IPS DF 4.7 (cell line): ENCODE measurements at regions not wholly inside any gene's neighbourhood (a gene's known extent, or its start where the extent isn't known, plus 50 kb on each side); places are given as distances from the start of the nearest gene placed in this dataset.
"Not testable (repeated sequence)": the region's sequence is repeated elsewhere in the genome, so short reads cannot be mapped to it uniquely, and the experiment has no call there.

Experiments used
- DNase-seq: peaks from one replicate; pipeline ENCODE4 v3.0.0-alpha.2; 2013; ENCODE audit warnings: low spot score; ENCODE audit errors: extremely low read depth

- no peak for DNase-seq
These were observed 85.7 kb upstream of the AK4 start for GRCh38 chr1:65062339-65062738.

GRCh38 chr1:65063025-65063424, 85.0 kb upstream of the AK4 start:
- no peak for DNase-seq

GRCh38 chr1:65064981-65065380, 83.0 kb upstream of the AK4 start:
- DNase-seq: no peak

- no peak for DNase-seq
These were observed 82.2 kb upstream of the AK4 start for GRCh38 chr1:65065524-65066418.

- DNase-seq: no peak
These were observed 81.6 kb upstream of the AK4 start for GRCh38 chr1:65066419-65066765.

GRCh38 chr1:65066766-65067490, 81.1 kb upstream of the AK4 start:
- DNase-seq: no peak

- DNase-seq: peak; percentile 49
These were observed 80.4 kb upstream of the AK4 start for GRCh38 chr1:65067491-65068201.

GRCh38 chr1:65068202-65069010, 79.6 kb upstream of the AK4 start:
- DNase-seq: no peak

- DNase-seq: no peak
These were observed 78.9 kb upstream of the AK4 start for GRCh38 chr1:65069011-65069565.

- no peak for DNase-seq
These were observed 75.2 kb upstream of the AK4 start for GRCh38 chr1:65072845-65073244.

GRCh38 chr1:65075123-65075976, 72.7 kb upstream of the AK4 start:
- DNase-seq: no peak

GRCh38 chr1:65077369-65077768, 70.6 kb upstream of the AK4 start:
- no peak for DNase-seq

- DNase-seq: no peak
These were observed 68.1 kb upstream of the AK4 start for GRCh38 chr1:65079941-65080340.

GRCh38 chr1:65082346-65083040, 65.5 kb upstream of the AK4 start:
- DNase-seq: no peak

- no peak for DNase-seq
These were observed 64.6 kb upstream of the AK4 start for GRCh38 chr1:65083263-65083896.

GRCh38 chr1:65084066-65084465, 63.9 kb upstream of the AK4 start:
- DNase-seq: no peak

- DNase-seq: not testable (repeated sequence)
These were observed 60.5 kb upstream of the AK4 start for GRCh38 chr1:65087519-65087918.

GRCh38 chr1:65090406-65090805, 57.6 kb upstream of the AK4 start:
- DNase-seq: no peak

GRCh38 chr1:65092691-65093090, 55.3 kb upstream of the AK4 start:
- DNase-seq: no peak
